CD14-positive monocyte (primary cell): ENCODE measurements at regions not wholly inside any gene's neighbourhood (a gene's known extent, or its start where the extent isn't known, plus 50 kb on each side); places are given as distances from the start of the nearest gene placed in this dataset.

Source experiments
- DNase-seq, 3 donors: peaks; one replicate each; pipeline ENCODE4 v3.0.0-alpha.2; 2011 to 2022
- H2AFZ ChIP-seq: 2 replicates; pipeline ENCODE4 v1.6.0; 2012; ENCODE audit warnings: mild to moderate bottlenecking, low read depth, low read length, inconsistent platforms; ENCODE audit not compliant: insufficient read depth, poor library complexity, severe bottlenecking
- H3K27ac ChIP-seq, 2 donors: 1 replicate in 1 of 2; 2 replicates in 1 of 2; pipeline ENCODE4 v1.5.1; 2012 to 2013; ENCODE audit warnings: low read length in 2 of 2, control low read depth in 1 of 2, inconsistent platforms in 1 of 2, low read depth in 1 of 2, mild to moderate bottlenecking in 1 of 2
- H3K27me3 ChIP-seq, 2 donors: one replicate each; pipeline versions ENCODE4 v1.6.0 to v1.6.1; 2011 to 2013; ENCODE audit warnings: low read length in 2 of 2; ENCODE audit not compliant: control insufficient read depth in 2 of 2, insufficient read depth in 2 of 2
- H3K36me3 ChIP-seq, 2 donors: replicated peaks in 1 of 2; 1 replicate in 1 of 2; 2 replicates in 1 of 2; pipeline versions ENCODE4 v1.5.1 to v1.6.1; 2012 to 2013; ENCODE audit warnings: low read length in 2 of 2, control low read depth in 1 of 2, inconsistent platforms in 1 of 2, mild to moderate bottlenecking in 1 of 2; ENCODE audit not compliant: insufficient read depth in 2 of 2, control insufficient read depth in 1 of 2
- H3K4me1 ChIP-seq, 2 donors: 1 replicate in 1 of 2; 2 replicates in 1 of 2; pipeline versions ENCODE4 v1.5.1 to v1.6.1; 2012 to 2013; ENCODE audit warnings: low read length in 2 of 2, control low read depth in 1 of 2, inconsistent platforms in 1 of 2, mild to moderate bottlenecking in 1 of 2, moderate library complexity in 1 of 2; ENCODE audit not compliant: insufficient read depth in 2 of 2, control insufficient read depth in 1 of 2
- H3K4me2 ChIP-seq: replicated peaks from 2 replicates; pipeline ENCODE3; 2012; ENCODE audit warnings: low read length, moderate library complexity, mild to moderate bottlenecking; ENCODE audit not compliant: poor library complexity, severe bottlenecking; ENCODE audit errors: extremely low read depth
- H3K4me3 ChIP-seq, 3 experiments: fragments of 200-600 bp in 1 of 3; sonication (generic) in 1 of 3; replicated peaks in 1 of 3; 1 replicate in 2 of 3; 2 replicates in 1 of 3; pipeline ENCODE4 v1.5.1; 2011 to 2013; ENCODE audit warnings: low read length in 3 of 3, mild to moderate bottlenecking in 3 of 3, control low read depth in 2 of 3, low read depth in 2 of 3, inconsistent platforms in 1 of 3, moderate library complexity in 1 of 3
- H3K79me2 ChIP-seq: 2 replicates; pipeline ENCODE4 v1.6.0; 2012; ENCODE audit warnings: mild to moderate bottlenecking, control low read depth, inconsistent platforms, low read length, moderate library complexity; ENCODE audit not compliant: insufficient read depth
- H3K9ac ChIP-seq: 2 replicates; pipeline ENCODE4 v1.6.0; 2017; ENCODE audit warnings: low read length, mild to moderate bottlenecking; ENCODE audit not compliant: insufficient read depth, poor library complexity, severe bottlenecking
- H3K9me3 ChIP-seq, 2 donors: replicated peaks in 1 of 2; 1 replicate in 1 of 2; 2 replicates in 1 of 2; pipeline versions ENCODE4 v1.5.1 to v1.6.1; 2012 to 2013; ENCODE audit warnings: low read length in 2 of 2, control low read depth in 1 of 2; ENCODE audit not compliant: control insufficient read depth in 1 of 2, insufficient read depth in 1 of 2
- H4K20me1 ChIP-seq: 2 replicates; pipeline ENCODE4 v1.6.0; 2012; ENCODE audit warnings: mild to moderate bottlenecking, low read length, control low read depth, moderate library complexity; ENCODE audit not compliant: insufficient read depth
- H3K27ac Mint-ChIP-seq, 7 donors: one replicate each; pipeline ENCODE4 v1.8.0; 2020; ENCODE audit warnings: mild to moderate bottlenecking in 7 of 7, mixed read lengths in 7 of 7, moderate library complexity in 6 of 7, inconsistent platforms in 2 of 7
- H3K27me3 Mint-ChIP-seq, 3 donors: one replicate each; pipeline ENCODE4 v1.8.0; 2021 to 2022; ENCODE audit warnings: low read depth in 3 of 3, mild to moderate bottlenecking in 3 of 3, mixed read lengths in 3 of 3, moderate library complexity in 3 of 3, inconsistent platforms in 1 of 3
- H3K36me3 Mint-ChIP-seq, 2 donors: one replicate each; pipeline ENCODE4 v1.8.0; 2020; ENCODE audit warnings: mixed read lengths in 2 of 2, inconsistent platforms in 1 of 2, mild to moderate bottlenecking in 1 of 2
- H3K4me1 Mint-ChIP-seq: one replicate; pipeline ENCODE4 v1.8.0; 2020; ENCODE audit warnings: mild to moderate bottlenecking, mixed read lengths
- H3K4me3 Mint-ChIP-seq, 2 donors: one replicate each; pipeline ENCODE4 v1.8.0; 2020; ENCODE audit warnings: mild to moderate bottlenecking in 2 of 2, mixed read lengths in 2 of 2, moderate library complexity in 1 of 2
- H3K9me3 Mint-ChIP-seq, 7 donors: one replicate each; pipeline ENCODE4 v1.8.0; 2020 to 2022; ENCODE audit warnings: mixed read lengths in 7 of 7, mild to moderate bottlenecking in 6 of 7, moderate library complexity in 6 of 7, inconsistent platforms in 2 of 7
- CTCF ChIP-seq: fragments of 200-600 bp; IDR thresholded peaks from one replicate; pipeline ENCODE4 v1.8.0; 2022; ENCODE audit warnings: antibody characterized with exemption, mild to moderate bottlenecking
- WGBS: methylation state at CpG from one replicate; pipeline ENCODE4 v1.1.5; 2013; ENCODE audit warnings: missing lambda C conversion rate; ENCODE audit not compliant: insufficient coverage; 5-methylcytosine and 5-hydroxymethylcytosine counted together
- intact Hi-C, 2 donors: fragments of 100-400 bp; cut with micrococcal nuclease; formaldehyde crosslinking; loops; one replicate each; pipeline versions ENCODE4 v1.15.0 to v1.15.1; 2023

- peaks cover 1 to 4% (median 3%) of the 10 kb centered on the region in 3 donors for H3K27me3 Mint-ChIP-seq
Measured at GRCh38 chr12:13374793-13375192, 178.3 kb downstream of the EMP1 start.

GRCh38 chr12:13373803-13374202 is 177.3 kb downstream of the EMP1 start:
- Mint-ChIP-seq H3K9me3 (peaks cover 1 to 8% (median 2%) of the 10 kb centered on the region in 7 donors), H3K27me3 (peaks cover 1 to 4% (median 3%) of the 10 kb centered on the region in 3 donors), H3K4me3 (no peak overlapping the region), H3K36me3 (no peaks in the 10 kb centered on the region), H3K27ac (no peak overlapping the region), H3K4me1 (no peaks in the 10 kb centered on the region)
- no CpG with 5 or more reads among the region's 2 CpGs for WGBS
- Histone ChIP-seq H3K9ac (no peak overlapping the region), H3K4me3 (no peak overlapping the region), H3K27me3 (no peaks in the 10 kb centered on the region), H4K20me1 (no peaks in the 10 kb centered on the region), H3K27ac (no peak overlapping the region), H3K4me1 (no peaks in the 10 kb centered on the region), H3K9me3 (no peaks in the 10 kb centered on the region), H3K4me2 (no peak overlapping the region), H3K79me2 (no peaks in the 10 kb centered on the region), H2AFZ (no peak overlapping the region), H3K36me3 (no peaks in the 10 kb centered on the region)
- intact Hi-C loops: no loop called here
- DNase-seq: no peak
- TF ChIP-seq CTCF: no peak

More at GRCh38 chr12:13374793-13375192, 178.3 kb downstream of the EMP1 start:
- Mint-ChIP-seq H3K36me3 (no peaks in the 10 kb centered on the region), H3K9me3 (peaks cover 1 to 8% (median 2%) of the 10 kb centered on the region in 7 donors), H3K27ac (no peak overlapping the region), H3K4me1 (no peaks in the 10 kb centered on the region), H3K4me3 (no peak overlapping the region)
- no peak for TF ChIP-seq CTCF
- 100% methylated on average over 3 of the region's 5 CpGs for WGBS
- Histone ChIP-seq H3K9me3 (no peaks in the 10 kb centered on the region), H3K9ac (no peak overlapping the region), H3K27ac (no peak overlapping the region), H3K4me3 (no peak overlapping the region), H3K79me2 (no peaks in the 10 kb centered on the region), H3K4me1 (no peaks in the 10 kb centered on the region), H3K4me2 (no peak overlapping the region), H3K36me3 (no peaks in the 10 kb centered on the region), H4K20me1 (no peaks in the 10 kb centered on the region), H3K27me3 (no peaks in the 10 kb centered on the region), H2AFZ (no peak overlapping the region)
- intact Hi-C loops: no loop called here
- DNase-seq: no peak
